ENCODE measurements at regions not wholly inside any gene's neighbourhood (a gene's known extent, or its start where the extent isn't known, plus 50 kb on each side); places are given as distances from the start of the nearest gene placed in this dataset.

DNA sequence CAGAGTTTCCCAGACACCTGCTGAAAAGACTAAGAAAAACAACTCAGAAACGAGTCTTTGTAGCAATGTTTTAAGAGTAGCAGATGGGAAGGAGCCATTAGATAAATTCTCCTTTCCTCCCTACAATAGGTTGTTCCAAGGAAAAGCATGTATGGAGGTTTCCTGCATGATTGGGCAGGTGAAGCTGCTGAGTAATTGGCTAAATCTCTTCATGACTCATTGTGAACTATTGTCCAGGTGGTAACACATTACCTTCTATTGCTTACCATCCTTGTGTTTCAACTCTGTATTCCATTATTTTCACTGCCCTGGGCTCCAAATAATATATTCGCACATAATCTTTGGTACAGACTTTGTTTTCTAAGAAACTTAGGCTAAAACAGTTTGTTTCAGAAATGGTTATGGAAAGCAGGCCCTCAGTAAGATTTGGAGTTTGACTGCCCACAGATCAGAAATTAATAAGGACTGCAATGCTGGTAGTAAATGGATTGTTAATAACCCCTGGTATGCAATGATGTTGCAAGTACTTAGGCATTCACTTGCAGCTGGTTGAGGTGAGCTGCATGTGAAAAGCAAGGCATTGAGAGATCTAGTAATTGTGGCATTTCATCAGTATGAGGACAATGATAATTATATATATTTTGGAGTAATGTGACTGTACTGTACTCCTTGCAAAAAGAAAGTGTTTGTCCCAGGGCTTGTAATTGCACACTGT, 281.4 kb upstream of the VLDLR start:
- no peak overlapping the region for H3K4me3 ChIP-seq (ENCODE audit: low read depth, low read length)
- no peak for TF ChIP-seq CTCF (IDR thresholded peaks at IDR 0.05; ENCODE audit: borderline replicate concordance, insufficient read depth, low read depth, low read length)

- TF ChIP-seq CTCF (IDR thresholded peaks at IDR 0.05; ENCODE audit: borderline replicate concordance, insufficient read depth, low read depth, low read length), result no peak
- H3K4me3 ChIP-seq (ENCODE audit: low read depth, low read length), result no peak overlapping the region
These were observed 280.5 kb upstream of the VLDLR start for GRCh38 chr9:2341126-2341525.

- no peak for TF ChIP-seq CTCF (IDR thresholded peaks at IDR 0.05; ENCODE audit: borderline replicate concordance, insufficient read depth, low read depth, low read length)
- no peak overlapping the region for H3K4me3 ChIP-seq (ENCODE audit: low read depth, low read length)
These were observed 279.6 kb upstream of the VLDLR start for GRCh38 chr9:2341956-2342355.

DNA sequence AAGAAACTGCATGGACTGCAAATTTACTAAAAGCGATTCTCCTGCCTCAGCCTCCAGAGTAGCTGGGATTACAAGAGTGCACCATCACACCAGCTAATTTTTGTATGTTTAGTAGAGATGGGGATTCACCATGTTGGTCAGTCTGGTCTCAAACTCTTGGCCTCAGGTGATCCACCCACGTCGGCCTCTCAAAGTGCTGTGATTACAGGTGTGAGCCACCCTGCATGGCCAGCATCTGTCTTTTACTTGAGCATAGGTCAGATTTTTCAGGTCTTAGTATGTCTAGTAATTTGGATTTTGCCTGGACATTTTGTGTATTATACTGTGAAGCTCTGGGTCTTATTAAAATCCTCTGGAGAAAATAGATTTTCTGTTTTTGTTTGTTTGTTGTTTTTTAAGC, 277.8 kb upstream of the VLDLR start:
- TF ChIP-seq CTCF (IDR thresholded peaks at IDR 0.05; ENCODE audit: borderline replicate concordance, insufficient read depth, low read depth, low read length), result no peak
- H3K4me3 ChIP-seq (ENCODE audit: low read depth, low read length), result no peak overlapping the region

DNA sequence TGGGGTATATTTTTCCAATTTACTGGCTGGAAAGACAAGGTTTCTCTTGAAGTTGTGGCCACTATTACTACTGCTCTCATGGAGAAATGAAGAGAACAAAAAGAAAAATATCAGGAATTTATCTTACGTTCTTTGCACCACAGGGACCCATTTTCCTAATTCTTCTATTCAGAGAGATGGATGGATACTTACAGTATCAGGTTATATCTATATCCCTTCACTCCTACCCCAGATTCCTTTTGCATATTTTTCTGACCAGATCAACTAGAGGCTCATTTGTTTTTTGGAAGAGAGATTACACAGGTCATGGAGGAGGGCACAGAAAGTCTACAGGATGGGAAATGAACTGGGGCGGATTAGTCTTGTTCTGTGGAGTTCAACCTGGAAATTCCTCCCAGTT, 277.2 kb upstream of the VLDLR start:
- TF ChIP-seq CTCF (IDR thresholded peaks at IDR 0.05; ENCODE audit: borderline replicate concordance, insufficient read depth, low read depth, low read length), result no peak
- H3K4me3 ChIP-seq (ENCODE audit: low read depth, low read length), result no peak overlapping the region

- H3K4me3 ChIP-seq (ENCODE audit: low read depth, low read length), result no peak overlapping the region
- no peak for TF ChIP-seq CTCF (IDR thresholded peaks at IDR 0.05; ENCODE audit: borderline replicate concordance, insufficient read depth, low read depth, low read length)
These were observed 276.6 kb upstream of the VLDLR start for GRCh38 chr9:2345013-2345412.

GRCh38 chr9:2346277-2346913, 275.2 kb upstream of the VLDLR start:
- no peak for TF ChIP-seq CTCF (IDR thresholded peaks at IDR 0.05; ENCODE audit: borderline replicate concordance, insufficient read depth, low read depth, low read length)
- H3K4me3 ChIP-seq (ENCODE audit: low read depth, low read length), result no peak overlapping the region
